H9 (cell line): ENCODE measurements at regions not wholly inside any gene's neighbourhood (a gene's known extent, or its start where the extent isn't known, plus 50 kb on each side); places are given as distances from the start of the nearest gene placed in this dataset.

Source experiments
- DNase-seq: peaks from one replicate; pipeline ENCODE4 v3.0.0-alpha.2; 2017
- H2AFZ ChIP-seq: one replicate; pipeline ENCODE4 v1.6.1; 2013; ENCODE audit warnings: mild to moderate bottlenecking, low read length, control low read depth, moderate library complexity
- H2AK5ac ChIP-seq: 2 replicates; pipeline ENCODE4 v1.6.1; 2013; ENCODE audit warnings: low read length, control low read depth, mixed read lengths; ENCODE audit not compliant: insufficient read length
- H2BK120ac ChIP-seq: one replicate; pipeline ENCODE4 v1.6.1; 2013; ENCODE audit warnings: low read depth, mild to moderate bottlenecking, low read length, control low read depth, inconsistent platforms; ENCODE audit not compliant: poor library complexity, severe bottlenecking
- H2BK12ac ChIP-seq: 2 replicates; pipeline ENCODE4 v1.6.1; 2013; ENCODE audit warnings: low read length, control low read depth, mixed read lengths, low read depth; ENCODE audit not compliant: insufficient read length
- H2BK15ac ChIP-seq: 2 replicates; pipeline ENCODE4 v1.6.1; 2013; ENCODE audit warnings: low read depth, low read length, control low read depth
- H2BK20ac ChIP-seq: one replicate; pipeline ENCODE4 v1.6.1; 2013; ENCODE audit warnings: low read depth, mild to moderate bottlenecking, low read length, control low read depth, inconsistent platforms; ENCODE audit not compliant: poor library complexity, severe bottlenecking
- H2BK5ac ChIP-seq: 2 replicates; pipeline ENCODE4 v1.6.1; 2013; ENCODE audit warnings: low read length, control low read depth, mixed read lengths; ENCODE audit not compliant: insufficient read length
- H3K14ac ChIP-seq: 2 replicates; pipeline ENCODE4 v1.6.1; 2013; ENCODE audit warnings: low read length, control low read depth; ENCODE audit not compliant: insufficient read depth
- H3K18ac ChIP-seq: 2 replicates; pipeline ENCODE4 v1.6.1; 2013; ENCODE audit warnings: low read depth, mild to moderate bottlenecking, mixed read lengths, low read length, control low read depth; ENCODE audit not compliant: insufficient read length
- H3K23ac ChIP-seq: 2 replicates; pipeline ENCODE4 v1.6.1; 2013; ENCODE audit warnings: low read length, control low read depth, mixed read lengths, low read depth; ENCODE audit not compliant: insufficient read length
- H3K23me2 ChIP-seq: 2 replicates; pipeline ENCODE4 v1.6.1; 2013; ENCODE audit warnings: low read depth, mild to moderate bottlenecking, mixed read lengths, low read length, control low read depth; ENCODE audit not compliant: insufficient read length, poor library complexity, severe bottlenecking
- H3K27ac ChIP-seq: 2 replicates; pipeline ENCODE4 v1.5.1; 2013; ENCODE audit warnings: low read length, control low read depth, mixed read lengths, low read depth; ENCODE audit not compliant: insufficient read length
- H3K27me3 ChIP-seq: 2 replicates; pipeline ENCODE4 v1.6.1; 2013; ENCODE audit warnings: low read length, control low read depth, inconsistent platforms; ENCODE audit not compliant: insufficient read depth
- H3K4ac ChIP-seq: 2 replicates; pipeline ENCODE4 v1.6.1; 2013; ENCODE audit warnings: low read depth, mild to moderate bottlenecking, control low read depth, inconsistent platforms, low read length, moderate library complexity
- H3K4me1 ChIP-seq: 2 replicates; pipeline ENCODE4 v1.6.1; 2013; ENCODE audit warnings: low read length, control low read depth, inconsistent platforms; ENCODE audit not compliant: insufficient read depth
- H3K4me2 ChIP-seq: 2 replicates; pipeline ENCODE4 v1.6.1; 2013; ENCODE audit warnings: low read length, control low read depth, mixed read lengths; ENCODE audit not compliant: insufficient read length, insufficient read depth
- H3K56ac ChIP-seq: 2 replicates; pipeline ENCODE4 v1.6.1; 2013; ENCODE audit warnings: low read depth, mild to moderate bottlenecking, mixed read lengths, low read length, control low read depth; ENCODE audit not compliant: insufficient read length
- H3K79me1 ChIP-seq: 2 replicates; pipeline ENCODE4 v1.6.1; 2013; ENCODE audit warnings: low read depth, mild to moderate bottlenecking, moderate library complexity, low read length, control low read depth, inconsistent platforms; ENCODE audit not compliant: insufficient read depth, poor library complexity, severe bottlenecking
- H3K79me2 ChIP-seq: 2 replicates; pipeline ENCODE4 v1.6.1; 2013; ENCODE audit warnings: low read length, control low read depth, inconsistent platforms; ENCODE audit not compliant: insufficient read depth
- H3K9ac ChIP-seq: 2 replicates; pipeline ENCODE4 v1.6.1; 2013; ENCODE audit warnings: low read length, control low read depth, mixed read lengths; ENCODE audit not compliant: insufficient read length; ENCODE audit errors: extremely low read depth
- H3K9me3 ChIP-seq: one replicate; pipeline ENCODE4 v1.6.1; 2013; ENCODE audit warnings: low read depth, low read length, inconsistent platforms; ENCODE audit not compliant: control insufficient read depth
- H3T11ph ChIP-seq: one replicate; pipeline ENCODE4 v1.6.1; 2013; ENCODE audit warnings: mild to moderate bottlenecking, low read length, control low read depth, inconsistent platforms
- H4K20me1 ChIP-seq: one replicate; pipeline ENCODE4 v1.6.1; 2013; ENCODE audit not compliant: control insufficient read depth, insufficient read length, insufficient read depth
- H4K5ac ChIP-seq: 2 replicates; pipeline ENCODE4 v1.6.1; 2013; ENCODE audit warnings: low read depth, mild to moderate bottlenecking, mixed read lengths, low read length, control low read depth; ENCODE audit not compliant: insufficient read length
- H4K8ac ChIP-seq: replicated peaks from 2 replicates; pipeline ENCODE4 v1.6.1; 2013; ENCODE audit warnings: low read length, control low read depth, mixed read lengths, low read depth; ENCODE audit not compliant: insufficient read length
- H4K91ac ChIP-seq: 2 replicates; pipeline ENCODE4 v1.6.1; 2013; ENCODE audit warnings: low read depth, mild to moderate bottlenecking, moderate library complexity, mixed read lengths, low read length, control low read depth; ENCODE audit not compliant: insufficient read length
- H3K27ac Mint-ChIP-seq, 3 experiments: 2 replicates in 2 of 3; 3 replicates in 1 of 3; pipeline ENCODE4 v1.8.0; 2020 to 2021; ENCODE audit warnings: mixed read lengths in 3 of 3, mild to moderate bottlenecking in 1 of 3, moderate library complexity in 1 of 3
- H3K27me3 Mint-ChIP-seq: 2 replicates; pipeline ENCODE4 v1.8.0; 2021; ENCODE audit warnings: low read depth, mild to moderate bottlenecking, moderate library complexity, mixed read lengths
- H3K36me3 Mint-ChIP-seq, 3 experiments: 2 replicates in 2 of 3; 3 replicates in 1 of 3; pipeline ENCODE4 v1.8.0; 2020 to 2021; ENCODE audit warnings: low read depth in 3 of 3, mixed read lengths in 3 of 3; ENCODE audit not compliant: insufficient read depth in 1 of 3
- H3K4me1 Mint-ChIP-seq, 2 experiments: 2 replicates each; pipeline ENCODE4 v1.8.0; 2020; ENCODE audit warnings: mixed read lengths in 2 of 2
- H3K4me3 Mint-ChIP-seq, 2 experiments: 2 replicates in 1 of 2; 3 replicates in 1 of 2; pipeline ENCODE4 v1.8.0; 2020 to 2021; ENCODE audit warnings: mild to moderate bottlenecking in 2 of 2, mixed read lengths in 2 of 2, moderate library complexity in 1 of 2
- H3K9me3 Mint-ChIP-seq, 2 experiments: 2 replicates in 1 of 2; 3 replicates in 1 of 2; pipeline ENCODE4 v1.8.0; 2020; ENCODE audit warnings: mild to moderate bottlenecking in 2 of 2, mixed read lengths in 2 of 2, moderate library complexity in 1 of 2
- CTCF ChIP-seq: fragments of 200-600 bp; sonication (generic); conservative IDR thresholded peaks from 3 replicates; pipeline ENCODE4 v1.8.0; 2021; ENCODE audit warnings: antibody characterized with exemption, mild to moderate bottlenecking

GRCh38 chr21:27068811-27069210 is 101.9 kb upstream of the ADAMTS5 start:
- no peak overlapping the region for H3K4me3 Mint-ChIP-seq
- no peaks in the 10 kb centered on the region for H3K27me3 Mint-ChIP-seq
- Histone ChIP-seq H3K4me2 (no peak overlapping the region), H2AK5ac (no peak overlapping the region), H4K20me1 (no peaks in the 10 kb centered on the region), H2BK120ac (no peak overlapping the region), H3K23ac (no peak overlapping the region), H3K27me3 (no peaks in the 10 kb centered on the region), H2BK20ac (no peak overlapping the region), H3K79me1 (no peaks in the 10 kb centered on the region), H3K18ac (no peak overlapping the region), H3K9ac (no peak overlapping the region), H4K5ac (no peak overlapping the region), H3K4me1 (no peaks in the 10 kb centered on the region), H3K79me2 (no peaks in the 10 kb centered on the region), H4K8ac (no peak overlapping the region), H3T11ph (no peak overlapping the region), H3K4ac (no peak overlapping the region), H4K91ac (no peak overlapping the region), H3K56ac (no peak overlapping the region), H2BK15ac (no peak overlapping the region), H2AFZ (no peak overlapping the region), H2BK12ac (no peak overlapping the region), H2BK5ac (no peak overlapping the region), H3K14ac (no peak overlapping the region), H3K27ac (no peak overlapping the region), H3K9me3 (no peaks in the 10 kb centered on the region), H3K23me2 (no peaks in the 10 kb centered on the region)
- no peaks in the 10 kb centered on the region for H3K4me1 Mint-ChIP-seq
- no peaks in the 10 kb centered on the region; a peak in 1 of 5 replicates for H3K9me3 Mint-ChIP-seq
- no peak overlapping the region for H3K27ac Mint-ChIP-seq
- no peak for TF ChIP-seq CTCF
- no peaks in the 10 kb centered on the region for H3K36me3 Mint-ChIP-seq
- no peak for DNase-seq
